Aorta (tissue), 5 donors: ENCODE measurements at regions not wholly inside any gene's neighbourhood (a gene's known extent, or its start where the extent isn't known, plus 50 kb on each side); places are given as distances from the start of the nearest gene placed in this dataset.
A peak's percentile ranks its signal among the peaks of the same experiment; 100 is the strongest.

ENCODE experiments used
- ATAC-seq: fragments of 200-7000 bp; cut with Tn5 transposase; one replicate; pipeline ENCODE4 v1.9.1; 2022; ENCODE audit warnings: moderate library complexity; ENCODE audit not compliant: low FRiP score
- DNase-seq, 2 donors: peaks; one replicate each; pipeline ENCODE4 v3.0.0-alpha.2; 2020
- H3K27ac ChIP-seq, 2 donors: one replicate each; pipeline ENCODE4 v1.5.1; 2013; ENCODE audit warnings: low read length in 2 of 2, mild to moderate bottlenecking in 2 of 2, moderate library complexity in 2 of 2, control low read depth in 1 of 2, inconsistent platforms in 1 of 2, low read depth in 1 of 2
- H3K27me3 ChIP-seq, 2 donors: one replicate each; pipeline ENCODE4 v1.6.1; 2013; ENCODE audit warnings: control low read depth in 1 of 2, low read length in 1 of 2, mild to moderate bottlenecking in 1 of 2, moderate library complexity in 1 of 2; ENCODE audit not compliant: insufficient read depth in 2 of 2, control insufficient read depth in 1 of 2
- H3K36me3 ChIP-seq, 2 donors: one replicate each; pipeline ENCODE4 v1.6.1; 2013; ENCODE audit warnings: control low read depth in 1 of 2, low read length in 1 of 2, mild to moderate bottlenecking in 1 of 2; ENCODE audit not compliant: insufficient read depth in 2 of 2, control insufficient read depth in 1 of 2
- H3K4me1 ChIP-seq, 2 donors: one replicate each; pipeline ENCODE4 v1.6.1; 2013; ENCODE audit warnings: low read length in 2 of 2, control low read depth in 1 of 2, mild to moderate bottlenecking in 1 of 2, moderate library complexity in 1 of 2; ENCODE audit not compliant: insufficient read depth in 2 of 2, control insufficient read depth in 1 of 2
- H3K4me3 ChIP-seq, 2 donors: one replicate each; pipeline ENCODE4 v1.5.1; 2013; ENCODE audit warnings: low read length in 2 of 2, control low read depth in 1 of 2, mild to moderate bottlenecking in 1 of 2
- H3K9me3 ChIP-seq: one replicate; pipeline ENCODE4 v1.6.1; 2013; ENCODE audit warnings: mild to moderate bottlenecking, low read length; ENCODE audit not compliant: control insufficient read depth
- WGBS, 2 donors: extraction: QIAGEN DNeasy Blood & Tissue Kit; methylation state at CpG; one replicate each; pipeline ENCODE4 v1.1.7; 2013; 5-methylcytosine and 5-hydroxymethylcytosine counted together
- intact Hi-C, 2 donors: fragments of 100-400 bp; cut with DNase I; formaldehyde crosslinking; loops; one replicate each; pipeline versions ENCODE4 v1.14.2 to v1.15.0; 2022
- donor health status: healthy with polysubstance abuse.
- donor health status: Bipolar disorder and iron deficiency.
- donor health status: DM: no; HTN: no; CAD: no.
- donor health status: DM: no; HTN: no; CAD: no.
- donor health status: DM: yes; HTN: yes; CAD: no.

DNA sequence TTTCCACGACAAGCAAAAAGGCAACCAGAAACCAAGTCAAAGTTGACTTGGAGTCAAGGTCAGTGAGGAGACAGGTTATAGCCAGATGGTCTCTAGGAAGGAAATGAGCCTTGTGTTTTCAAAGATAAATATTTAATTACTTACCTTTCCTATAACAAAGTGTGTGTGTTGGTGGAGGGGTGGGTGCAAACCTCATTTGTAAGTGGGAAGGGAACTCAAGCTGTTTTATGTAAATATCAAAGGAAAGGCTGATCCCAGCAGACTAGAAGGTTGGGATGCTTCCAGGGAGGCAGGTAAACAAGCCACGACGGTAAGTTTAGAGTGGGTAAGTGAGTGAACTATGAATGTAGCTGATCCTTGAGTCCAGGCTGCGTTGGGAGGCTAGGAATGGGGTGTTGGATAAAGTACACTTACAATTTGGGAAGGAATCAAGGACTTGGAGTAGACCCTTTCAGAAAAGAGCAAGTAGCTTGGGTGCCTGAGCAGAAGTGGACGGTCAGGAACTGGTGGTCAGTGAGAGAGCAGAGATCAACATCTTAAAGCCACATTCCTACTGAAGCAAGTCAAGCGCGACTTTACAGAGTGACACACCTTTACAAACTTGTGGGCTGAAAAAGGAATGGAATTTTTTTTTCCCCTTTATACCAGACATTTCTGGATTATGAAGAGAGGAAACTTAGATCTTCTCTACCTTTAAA, 82.0 kb upstream of the TBL1XR1 start:
- no peak overlapping the region for H3K27ac ChIP-seq
- H3K9me3 ChIP-seq: no peaks in the 10 kb centered on the region
- ATAC-seq (no peak), DNase-seq (no peak)
- H3K36me3 ChIP-seq: no peaks in the 10 kb centered on the region
- WGBS, 2 donors: 76 to 77% methylated on average over 7 of the region's 7 CpGs
- H3K4me3 ChIP-seq: no peak overlapping the region
- no peaks in the 10 kb centered on the region for H3K27me3 ChIP-seq
- H3K4me1 ChIP-seq: no peaks in the 10 kb centered on the region
- intact Hi-C loops: no loop called here

DNA sequence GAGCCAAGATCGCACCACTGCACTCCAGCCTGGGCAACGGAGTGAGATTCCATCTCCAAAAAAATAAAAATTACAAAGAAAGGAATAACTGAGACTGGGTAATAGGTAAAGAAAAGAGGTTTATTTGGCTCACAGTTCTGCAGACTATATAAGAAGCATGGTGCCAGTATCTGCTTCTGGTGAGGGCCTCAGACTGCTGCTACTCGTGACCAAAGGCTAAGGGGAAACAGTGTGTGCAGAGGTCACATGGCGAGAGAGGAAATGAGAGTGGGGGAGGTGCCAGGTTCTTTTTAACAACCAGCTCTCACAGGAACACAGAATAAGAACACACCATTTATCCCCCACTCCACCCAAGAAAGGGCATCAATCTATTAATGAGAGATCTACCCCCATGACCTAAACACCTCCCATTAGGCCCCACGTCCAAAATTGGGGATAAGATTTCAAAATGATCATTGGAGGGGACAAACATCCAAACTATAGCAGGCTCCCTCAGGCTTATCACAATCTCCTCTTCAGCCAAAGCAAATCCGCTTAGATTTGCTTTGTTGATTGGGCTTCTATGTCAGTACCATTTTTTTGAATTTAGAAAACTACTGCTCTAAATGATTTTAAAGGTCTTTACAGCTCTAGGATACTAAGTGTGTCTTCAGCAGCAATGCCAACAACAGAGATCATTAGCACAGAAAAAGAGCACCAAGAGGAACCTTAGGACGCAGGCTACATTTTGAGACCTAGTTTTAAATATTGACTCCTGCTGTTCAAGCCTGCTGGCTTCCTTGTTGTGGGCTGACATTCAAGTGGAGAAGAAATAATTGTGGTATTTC, 84.2 kb upstream of the TBL1XR1 start:
- intact Hi-C loops: no loop called here
- H3K4me1 ChIP-seq: no peaks in the 10 kb centered on the region

DNA sequence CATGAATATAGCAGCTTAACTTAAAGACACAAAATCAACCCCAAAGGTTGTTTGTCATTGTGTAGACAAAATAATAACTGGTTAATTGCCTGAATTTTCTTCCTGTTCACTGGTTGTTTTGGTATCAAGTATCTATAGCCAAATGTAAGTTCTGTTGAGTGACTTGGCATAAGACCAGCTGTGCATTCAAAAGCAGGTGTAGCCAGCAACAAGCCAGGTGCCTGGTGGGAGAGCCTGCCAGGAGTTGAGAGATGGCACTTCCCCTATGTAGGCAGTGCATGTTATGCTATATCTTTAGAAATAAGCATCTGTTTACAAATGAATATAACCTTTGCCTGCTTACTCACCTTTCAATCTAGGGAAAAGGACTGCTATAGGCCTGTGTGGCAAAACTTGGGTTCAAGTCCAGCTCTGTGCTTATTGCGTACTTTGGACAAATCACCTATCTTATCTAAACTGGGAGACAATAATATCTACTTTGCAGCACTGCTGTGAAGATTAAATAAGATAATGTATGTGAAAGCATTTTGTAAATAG, 84.9 kb upstream of the TBL1XR1 start:
- Histone ChIP-seq H3K9me3 (no peaks in the 10 kb centered on the region), H3K27me3 (no peaks in the 10 kb centered on the region), H3K27ac (no peak overlapping the region), H3K4me1 (no peaks in the 10 kb centered on the region), H3K36me3 (no peaks in the 10 kb centered on the region), H3K4me3 (no peak overlapping the region)
- WGBS, 2 donors: 95 to 98% methylated on average over 1 of the region's 1 CpG
- intact Hi-C loops: no loop called here
- ATAC-seq (no peak), DNase-seq (no peak)

More for the DNA sequence above, 84.2 kb upstream of the TBL1XR1 start:
- Histone ChIP-seq H3K9me3 (no peaks in the 10 kb centered on the region), H3K4me3 (no peak overlapping the region), H3K27me3 (no peaks in the 10 kb centered on the region), H3K36me3 (no peaks in the 10 kb centered on the region), H3K27ac (no peak overlapping the region)
- DNase-seq (no peak), ATAC-seq (no peak)
- WGBS, 2 donors: 85 to 90% methylated on average over 7 of the region's 7 CpGs

DNA sequence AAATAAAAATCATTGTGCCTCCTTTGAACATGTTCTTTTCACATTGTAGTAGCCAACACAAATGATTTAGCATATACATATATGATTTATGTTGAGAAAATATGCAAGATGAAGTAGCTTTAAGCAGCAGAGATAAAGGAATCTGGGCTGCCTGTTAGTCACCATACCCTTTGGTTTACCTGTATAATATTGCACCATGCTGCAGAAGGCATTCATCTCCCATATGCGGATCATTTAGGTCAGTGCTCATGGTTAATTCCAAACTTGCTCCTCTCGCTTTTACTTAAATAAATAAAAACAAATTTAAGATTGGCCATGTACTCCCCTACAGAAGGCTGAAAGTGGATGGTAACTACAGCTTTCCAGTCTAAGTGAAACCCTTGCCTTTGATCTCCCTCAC, 86.7 kb upstream of the TBL1XR1 start:
- WGBS, 2 donors: 83 to 94% methylated on average over 2 of the region's 2 CpGs
- H3K27me3 ChIP-seq: no peaks in the 10 kb centered on the region

DNA sequence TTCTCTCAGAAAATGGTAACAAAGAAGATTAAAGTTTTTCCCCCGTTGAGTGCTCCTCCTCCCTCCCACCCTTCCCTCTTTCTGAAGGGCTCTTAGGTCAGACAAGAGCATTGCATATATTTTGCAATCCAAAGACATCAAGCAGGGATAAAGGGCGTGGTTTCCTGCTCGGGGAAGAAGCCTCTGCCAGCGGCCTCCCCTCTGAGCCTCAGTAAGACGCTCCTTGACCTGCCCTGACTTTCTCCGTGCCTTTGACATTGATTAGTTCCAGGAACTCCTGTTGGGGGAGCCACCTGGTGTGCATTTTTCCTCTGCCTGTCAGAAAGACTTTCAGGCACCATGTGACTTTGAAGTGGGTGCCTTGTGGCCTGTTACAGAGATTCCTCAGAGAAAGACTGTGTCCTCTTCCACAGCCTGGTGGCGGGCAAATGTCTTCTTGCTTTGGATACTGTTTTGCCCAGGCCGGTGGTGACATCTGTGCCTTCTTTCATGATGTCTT, 87.2 kb upstream of the TBL1XR1 start:
- WGBS, 2 donors: 83 to 84% methylated on average over 8 of the region's 8 CpGs
- Histone ChIP-seq H3K36me3 (no peaks in the 10 kb centered on the region), H3K4me3 (no peak overlapping the region), H3K9me3 (no peaks in the 10 kb centered on the region), H3K27ac (no peak overlapping the region), H3K27me3 (no peaks in the 10 kb centered on the region), H3K4me1 (no peaks in the 10 kb centered on the region)
- ATAC-seq: no peak
- intact Hi-C loops: no loop called here
- peak in 1 of 2 donors; percentile 58 for DNase-seq

More for the DNA sequence above, 86.7 kb upstream of the TBL1XR1 start:
- Histone ChIP-seq H3K4me3 (no peak overlapping the region), H3K4me1 (no peaks in the 10 kb centered on the region), H3K36me3 (no peaks in the 10 kb centered on the region), H3K9me3 (no peaks in the 10 kb centered on the region), H3K27ac (no peak overlapping the region)
- intact Hi-C loops: no loop called here
- DNase-seq: no peak
- ATAC-seq: no peak

DNA sequence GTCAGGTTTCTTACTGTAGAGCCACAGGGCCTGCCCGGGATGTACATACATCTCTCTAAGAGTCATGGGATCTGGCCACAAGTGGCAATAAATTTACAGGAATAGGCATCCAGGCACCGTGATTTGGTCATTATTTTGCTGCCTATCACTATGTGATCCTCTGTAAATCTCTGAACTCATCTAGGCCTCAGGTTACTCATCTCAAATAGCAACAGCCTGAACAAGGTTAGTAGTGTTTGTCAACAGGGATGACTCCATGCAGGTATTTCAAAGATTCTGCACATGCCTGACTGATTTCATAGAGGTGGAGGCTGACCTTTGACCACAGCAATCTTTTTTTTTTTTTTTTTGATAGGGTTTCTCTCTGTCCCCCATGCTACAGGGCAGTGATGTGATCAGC, 88.8 kb upstream of the TBL1XR1 start:
- H3K36me3 ChIP-seq: no peaks in the 10 kb centered on the region
- no peaks in the 10 kb centered on the region for H3K4me1 ChIP-seq
- no peaks in the 10 kb centered on the region for H3K27me3 ChIP-seq
- ATAC-seq: no peak
- no peak overlapping the region for H3K27ac ChIP-seq
- intact Hi-C loops: no loop called here
- H3K4me3 ChIP-seq: no peak overlapping the region
- peak in 1 of 2 donors; percentile 13 for DNase-seq
- WGBS, 2 donors: 93 to 96% methylated on average over 2 of the region's 2 CpGs
- no peaks in the 10 kb centered on the region for H3K9me3 ChIP-seq

DNA sequence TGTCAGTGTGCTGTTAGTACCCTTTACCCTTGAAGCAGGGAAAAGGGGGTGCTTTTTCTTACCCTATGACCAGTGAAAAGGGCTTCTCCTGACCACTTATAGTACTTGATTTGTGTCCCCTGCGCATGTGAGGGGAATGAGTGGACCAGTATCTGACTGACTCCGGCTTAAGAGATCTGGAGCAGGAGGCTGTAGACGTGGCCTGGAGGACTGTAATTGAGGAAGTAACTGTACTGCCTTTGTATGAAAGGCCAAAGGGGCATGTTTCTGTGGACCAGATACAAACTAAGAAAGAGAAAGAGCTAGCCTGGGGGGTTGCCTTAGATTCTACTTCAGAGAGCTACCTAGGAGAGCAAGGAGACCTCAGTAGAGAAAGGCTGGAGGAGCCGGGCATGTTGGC, 89.9 kb upstream of the TBL1XR1 start:
- H3K36me3 ChIP-seq: no peaks in the 10 kb centered on the region
- H3K4me1 ChIP-seq: no peaks in the 10 kb centered on the region
- no peak for DNase-seq
- 91 to 92% methylated on average over 4 of the region's 4 CpGs for WGBS, 2 donors
- no peaks in the 10 kb centered on the region for H3K9me3 ChIP-seq
- no peak overlapping the region for H3K27ac ChIP-seq
- H3K27me3 ChIP-seq: no peaks in the 10 kb centered on the region
- ATAC-seq: no peak
- no peak overlapping the region for H3K4me3 ChIP-seq
- intact Hi-C loops: no loop called here

DNA sequence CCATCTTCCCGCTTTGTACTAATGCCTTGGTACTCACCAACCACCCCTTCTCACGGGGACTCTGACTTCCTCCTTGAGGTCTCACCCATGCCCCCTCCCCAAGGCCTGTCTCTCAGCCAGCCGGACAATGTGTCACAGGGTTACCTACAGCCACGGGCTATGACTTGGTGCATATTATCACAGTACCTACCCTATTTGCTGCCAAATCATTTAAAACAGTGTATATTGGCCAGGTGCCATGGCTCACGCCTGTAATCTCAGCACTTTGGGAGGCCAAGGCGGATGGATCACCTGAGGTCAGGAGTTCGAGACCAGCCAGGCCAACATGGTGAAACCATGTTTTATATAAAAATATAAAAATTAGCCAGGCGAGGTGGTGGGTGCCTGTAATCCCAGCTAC, 93.4 kb upstream of the TBL1XR1 start:
- Histone ChIP-seq H3K9me3 (no peaks in the 10 kb centered on the region), H3K4me3 (no peak overlapping the region), H3K27ac (no peak overlapping the region), H3K27me3 (no peaks in the 10 kb centered on the region), H3K36me3 (no peaks in the 10 kb centered on the region), H3K4me1 (no peaks in the 10 kb centered on the region)
- 55 to 63% methylated on average over 8 of the region's 8 CpGs for WGBS, 2 donors
- intact Hi-C loops: no loop called here
- no peak for ATAC-seq
- no peak for DNase-seq
